PC-9 (cell line): ENCODE measurements at regions not wholly inside any gene's neighbourhood (a gene's known extent, or its start where the extent isn't known, plus 50 kb on each side); places are given as distances from the start of the nearest gene placed in this dataset.

Experiments
- BruUV-seq: library from RNA; stranded (reverse); fragments of 400-500 nt; replicated peaks from 2 replicates; lab custom pipeline; 2021; lab: Mats Ljungman, UMichigan
- CTCF ChIA-PET: fragments of 300-600 bp; sonication (Branson Sonifier 250); formaldehyde crosslinking; loops from one replicate; lab custom pipeline; 2022; ENCODE audit warnings: antibody characterized with exemption; lab: Charles Lee
- POLR2A ChIA-PET: fragments of 300-600 bp; sonication (Branson Sonifier 250); formaldehyde crosslinking; loops from one replicate; lab custom pipeline; 2022; ENCODE audit warnings: antibody characterized with exemption; ENCODE audit not compliant: unreplicated experiment; lab: Charles Lee
- DNase-seq, 2 experiments: peaks; one replicate each; pipeline versions ENCODE4 v3.0.0 to v3.0.0-alpha.2; 2015 to 2022; ENCODE audit warnings: mixed read lengths in 1 of 2
- H2AFZ ChIP-seq: fragments of 200-600 bp; sonication (generic); 2 replicates; pipeline ENCODE4 v1.8.1; 2017; ENCODE audit warnings: antibody characterized with exemption
- H3F3A ChIP-seq: fragments of 200-600 bp; sonication (generic); 2 replicates; pipeline ENCODE4 v1.8.1; 2017; ENCODE audit warnings: antibody characterized with exemption, mild to moderate bottlenecking, low read depth; ENCODE audit not compliant: insufficient read depth
- H3K27ac ChIP-seq: fragments of 200-600 bp; sonication (generic); 2 replicates; pipeline ENCODE4 v1.6.1; 2016; ENCODE audit warnings: mixed run types
- H3K27me3 ChIP-seq: fragments of 200-600 bp; sonication (generic); 2 replicates; pipeline ENCODE4 v1.6.1; 2016; ENCODE audit warnings: low read depth, mixed run types; ENCODE audit not compliant: insufficient read depth
- H3K36me3 ChIP-seq: fragments of 200-600 bp; sonication (generic); 2 replicates; pipeline ENCODE4 v1.6.1; 2016; ENCODE audit warnings: low read depth, mixed run types
- H3K4me1 ChIP-seq: fragments of 200-600 bp; sonication (generic); replicated peaks from 2 replicates; pipeline ENCODE4 v1.6.1; 2016; ENCODE audit warnings: mixed run types; ENCODE audit not compliant: insufficient read depth
- H3K4me2 ChIP-seq: fragments of 200-600 bp; sonication (generic); 2 replicates; pipeline ENCODE4 v1.6.1; 2017; ENCODE audit warnings: mixed run types
- H3K4me3 ChIP-seq: fragments of 200-600 bp; sonication (generic); 2 replicates; pipeline ENCODE4 v1.6.1; 2016; ENCODE audit warnings: mixed run types
- H3K79me2 ChIP-seq: fragments of 200-600 bp; sonication (generic); 2 replicates; pipeline ENCODE4 v1.6.1; 2017; ENCODE audit warnings: low read depth, mixed run types
- H3K9me2 ChIP-seq: fragments of 200-600 bp; sonication (generic); 2 replicates; pipeline ENCODE4 v1.8.1; 2017; ENCODE audit warnings: mild to moderate bottlenecking; ENCODE audit not compliant: insufficient read depth
- H3K9me3 ChIP-seq: fragments of 200-600 bp; sonication (generic); 2 replicates; pipeline ENCODE4 v1.8.1; 2016; ENCODE audit warnings: low read depth; ENCODE audit not compliant: insufficient read depth
- H4K20me1 ChIP-seq: fragments of 200-600 bp; sonication (generic); 2 replicates; pipeline ENCODE4 v1.8.1; 2017; ENCODE audit not compliant: insufficient read depth
- CTCF ChIP-seq: fragments of 200-600 bp; sonication (generic); conservative IDR thresholded peaks from 2 replicates; pipeline ENCODE4 v1.6.1; 2017; ENCODE audit warnings: mixed run types, antibody characterized with exemption, mild to moderate bottlenecking, moderate library complexity
- EZH2 ChIP-seq: fragments of 200-600 bp; sonication (generic); IDR thresholded peaks from 2 replicates; pipeline ENCODE4 v1.8.0; 2017; ENCODE audit warnings: antibody characterized with exemption, low read depth
- intact Hi-C: fragments of 100-400 bp; cut with micrococcal nuclease; formaldehyde crosslinking; loops from one replicate; pipeline ENCODE4 v1.10.0; 2022; ENCODE audit not compliant: unreplicated experiment

GRCh38 chr12:63021116-63021515 is 86.2 kb upstream of the PPM1H start:
- TF ChIP-seq EZH2 (no peak), CTCF (no peak)
- Histone ChIP-seq H3K27ac (no peak overlapping the region), H3K36me3 (no peaks in the 10 kb centered on the region), H3K4me1 (no peaks in the 10 kb centered on the region), H3K27me3 (no peaks in the 10 kb centered on the region), H2AFZ (no peak overlapping the region), H3K4me3 (no peak overlapping the region), H3K9me2 (no peaks in the 10 kb centered on the region), H3K79me2 (no peaks in the 10 kb centered on the region), H3K4me2 (no peak overlapping the region), H4K20me1 (no peaks in the 10 kb centered on the region), H3F3A (0 out of 2 replicates have a peak, but pooled peaks cover 3% of the 10 kb centered on the region), H3K9me3 (no peaks in the 10 kb centered on the region)
- intact Hi-C loops = no loop called here
- BruUV-seq = no TSS peak
- DNase-seq = no peak
- POLR2A ChIA-PET = no interaction called here
- CTCF ChIA-PET = no interaction called here

DNA sequence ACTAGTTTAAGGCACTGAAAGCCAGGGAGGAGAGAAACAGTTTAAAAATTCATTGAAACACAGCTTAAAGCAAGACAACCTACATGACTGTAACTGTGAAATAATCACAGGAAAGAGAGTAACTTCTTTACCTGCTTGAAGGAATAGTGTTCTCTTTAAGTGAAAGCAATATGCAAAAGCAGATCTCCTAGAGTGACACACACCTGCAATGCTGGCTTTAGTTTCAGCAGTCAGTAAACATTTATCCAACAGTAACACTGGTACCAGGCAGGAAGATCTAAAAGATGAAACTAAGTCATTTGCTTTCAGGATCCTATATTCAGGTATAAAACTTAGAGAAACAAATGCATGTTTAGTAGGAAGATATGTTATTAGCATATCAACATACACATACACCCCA is 85.3 kb upstream of the PPM1H start:
- intact Hi-C loops = no loop called here
- H3K27me3 ChIP-seq = no peaks in the 10 kb centered on the region
- H3K27ac ChIP-seq = no peak overlapping the region
- H4K20me1 ChIP-seq = no peaks in the 10 kb centered on the region
- BruUV-seq = no TSS peak
- no peaks in the 10 kb centered on the region for H3K9me3 ChIP-seq
- H3K4me3 ChIP-seq = no peak overlapping the region
- H3K36me3 ChIP-seq = no peaks in the 10 kb centered on the region
- H3F3A ChIP-seq = 0 out of 2 replicates have a peak, but pooled peaks cover 3% of the 10 kb centered on the region
- H3K9me2 ChIP-seq = no peaks in the 10 kb centered on the region
- H3K79me2 ChIP-seq = no peaks in the 10 kb centered on the region
- H3K4me1 ChIP-seq = no peaks in the 10 kb centered on the region
- CTCF ChIA-PET = no interaction called here
- no peak for DNase-seq
- H2AFZ ChIP-seq = no peak overlapping the region
- H3K4me2 ChIP-seq = no peak overlapping the region
- POLR2A ChIA-PET = no interaction called here
- no peak for TF ChIP-seq CTCF
- TF ChIP-seq EZH2 = no peak

- intact Hi-C loops = no loop called here
- no peak overlapping the region for H3K4me2 ChIP-seq
- POLR2A ChIA-PET = no interaction called here
- H3F3A ChIP-seq = 0 out of 2 replicates have a peak, but pooled peaks cover 3% of the 10 kb centered on the region
- H3K79me2 ChIP-seq = no peaks in the 10 kb centered on the region
- H3K27ac ChIP-seq = no peak overlapping the region
- H3K4me1 ChIP-seq = no peaks in the 10 kb centered on the region
- no peaks in the 10 kb centered on the region for H4K20me1 ChIP-seq
- TF ChIP-seq EZH2 (no peak), CTCF (no peak)
- no peak overlapping the region for H3K4me3 ChIP-seq
- H2AFZ ChIP-seq = no peak overlapping the region
- no TSS peak for BruUV-seq
- no peaks in the 10 kb centered on the region for H3K9me2 ChIP-seq
- no peaks in the 10 kb centered on the region for H3K27me3 ChIP-seq
- H3K9me3 ChIP-seq = no peaks in the 10 kb centered on the region
- no peaks in the 10 kb centered on the region for H3K36me3 ChIP-seq
- no peak for DNase-seq
- CTCF ChIA-PET = no interaction called here
These were observed 83.3 kb upstream of the PPM1H start for GRCh38 chr12:63018273-63018672.
